OCI-M2 (cell line): ENCODE measurements at regions not wholly inside any gene's neighbourhood (a gene's known extent, or its start where the extent isn't known, plus 50 kb on each side); places are given as distances from the start of the nearest gene placed in this dataset.
"Not testable (repeated sequence)": the region's sequence is repeated elsewhere in the genome, so short reads cannot be mapped to it uniquely, and the experiment has no call there.

Experiments
- DNase-seq: peaks from one replicate; lab custom pipeline; 2025; ENCODE audit not compliant: unreplicated experiment; lab: John Stamatoyannopoulos, UW

GRCh38 chr2:59237311-59237710 is 996.2 kb upstream of the FANCL start:
- no peak for DNase-seq

GRCh38 chr2:59236723-59237122 is 995.6 kb upstream of the FANCL start:
- DNase-seq: no peak

GRCh38 chr2:59233920-59234319 is 992.8 kb upstream of the FANCL start:
- no peak for DNase-seq

GRCh38 chr2:59233448-59233847 is 992.3 kb upstream of the FANCL start:
- no peak for DNase-seq

- no peak for DNase-seq
Observed at GRCh38 chr2:59232394-59233165, 991.5 kb upstream of the FANCL start.

GRCh38 chr2:59226362-59226761 is 985.2 kb upstream of the FANCL start:
- not testable (repeated sequence) for DNase-seq

- no peak for DNase-seq
Observed at GRCh38 chr2:59223742-59224141, 982.6 kb upstream of the FANCL start.

- DNase-seq: no peak
Observed at GRCh38 chr2:59217360-59217759, 976.2 kb upstream of the FANCL start.

- DNase-seq: no peak
Observed at GRCh38 chr2:59206361-59206760, 965.2 kb upstream of the FANCL start.

GRCh38 chr2:59204040-59204439 is 962.9 kb upstream of the FANCL start:
- DNase-seq: no peak

GRCh38 chr2:59196491-59196890 is 955.4 kb upstream of the FANCL start:
- no peak for DNase-seq

- no peak for DNase-seq
Observed at GRCh38 chr2:59195851-59196250, 954.7 kb upstream of the FANCL start.

GRCh38 chr2:59191781-59192180 is 950.7 kb upstream of the FANCL start:
- no peak for DNase-seq

- no peak for DNase-seq
Observed at GRCh38 chr2:59190518-59190917, 949.4 kb upstream of the FANCL start.

- DNase-seq: no peak
Observed at GRCh38 chr2:59184276-59185020, 943.3 kb upstream of the FANCL start.

- no peak for DNase-seq
Observed at GRCh38 chr2:59183070-59183469, 941.9 kb upstream of the FANCL start.

GRCh38 chr2:59182249-59182648 is 941.1 kb upstream of the FANCL start:
- no peak for DNase-seq

- DNase-seq: no peak
Observed at GRCh38 chr2:59181347-59181746, 940.2 kb upstream of the FANCL start.

- DNase-seq: no peak
Observed at GRCh38 chr2:59180621-59181020, 939.5 kb upstream of the FANCL start.

- DNase-seq: no peak
Observed at GRCh38 chr2:59180111-59180510, 939.0 kb upstream of the FANCL start.

GRCh38 chr2:59177748-59178147 is 936.6 kb upstream of the FANCL start:
- DNase-seq: no peak

- no peak for DNase-seq
Observed at GRCh38 chr2:59176737-59177136, 935.6 kb upstream of the FANCL start.
